RWPE2 (cell line): ENCODE measurements at regions not wholly inside any gene's neighbourhood (a gene's known extent, or its start where the extent isn't known, plus 50 kb on each side); places are given as distances from the start of the nearest gene placed in this dataset.

Source experiments
- ATAC-seq: fragments of 200-7000 bp; cut with Tn5 transposase; 3 replicates; pipeline ENCODE4 v1.9.1; 2021; ENCODE audit warnings: low read depth
- DNase-seq: peaks from one replicate; pipeline ENCODE4 v3.0.0-alpha.2; 2020; ENCODE audit warnings: low spot score
- H3K27ac ChIP-seq: fragments of 450-650 bp; 2 replicates; pipeline ENCODE4 v1.5.1; 2017; ENCODE audit warnings: mild to moderate bottlenecking; ENCODE audit not compliant: poor library complexity, severe bottlenecking
- H3K27me3 ChIP-seq: fragments of 250-450 bp; sonication (Bioruptor Pico); 2 replicates; pipeline ENCODE4 v1.5.1; 2021; ENCODE audit warnings: mild to moderate bottlenecking, moderate library complexity; ENCODE audit not compliant: insufficient read depth, poor library complexity, severe bottlenecking
- H3K36me3 ChIP-seq: fragments of 250-450 bp; sonication (Bioruptor Pico); 2 replicates; pipeline ENCODE4 v1.5.1; 2020; ENCODE audit warnings: low read depth, mild to moderate bottlenecking, moderate library complexity
- H3K4me1 ChIP-seq: fragments of 250-450 bp; sonication (Bioruptor Pico); 2 replicates; pipeline ENCODE4 v1.5.1; 2021; ENCODE audit warnings: mild to moderate bottlenecking, moderate library complexity; ENCODE audit not compliant: insufficient read depth, poor library complexity, severe bottlenecking
- H3K4me3 ChIP-seq: fragments of 250-450 bp; sonication (Bioruptor Pico); 2 replicates; pipeline ENCODE4 v1.5.1; 2021; ENCODE audit warnings: mild to moderate bottlenecking, moderate library complexity; ENCODE audit not compliant: severe bottlenecking
- H3K9me3 ChIP-seq: fragments of 250-450 bp; sonication (Bioruptor Pico); 2 replicates; pipeline ENCODE4 v1.5.1; 2021; ENCODE audit warnings: mild to moderate bottlenecking, moderate library complexity; ENCODE audit not compliant: severe bottlenecking
- TF ChIP-seq, protein P1 (sequence below): fragments of 450-650 bp; IDR thresholded peaks from one replicate; pipeline ENCODE4 v1.5.1; 2017; ENCODE audit warnings: mild to moderate bottlenecking, moderate library complexity; ENCODE audit not compliant: poor library complexity, severe bottlenecking

DNA sequence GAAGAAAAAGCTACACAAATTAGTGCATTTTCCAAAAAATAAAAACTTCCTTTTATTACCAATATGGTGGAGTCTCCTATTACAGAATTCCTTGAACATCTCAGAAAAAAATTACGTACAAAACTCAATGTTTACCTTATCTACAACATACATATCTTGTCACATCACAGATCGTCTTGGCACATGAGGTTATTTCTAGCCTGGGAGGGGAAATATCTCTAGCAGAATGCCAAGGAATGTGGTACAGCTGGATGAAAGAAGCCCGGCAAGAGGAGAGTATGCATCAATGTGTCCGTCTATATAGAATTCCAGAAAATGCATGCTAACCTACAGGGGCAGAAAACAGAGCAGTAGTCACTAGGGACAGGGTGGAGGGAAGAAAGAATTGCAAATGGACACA lies 443.8 kb downstream of the ZSWIM6 start:
- H3K4me3 ChIP-seq = no peak overlapping the region
- H3K36me3 ChIP-seq = no peaks in the 10 kb centered on the region
- no peaks in the 10 kb centered on the region for H3K4me1 ChIP-seq
- no peak overlapping the region for H3K27ac ChIP-seq
- H3K27me3 ChIP-seq = no peaks in the 10 kb centered on the region
- DNase-seq (no peak), ATAC-seq (no peak)
- TF ChIP-seq, protein P1, sequence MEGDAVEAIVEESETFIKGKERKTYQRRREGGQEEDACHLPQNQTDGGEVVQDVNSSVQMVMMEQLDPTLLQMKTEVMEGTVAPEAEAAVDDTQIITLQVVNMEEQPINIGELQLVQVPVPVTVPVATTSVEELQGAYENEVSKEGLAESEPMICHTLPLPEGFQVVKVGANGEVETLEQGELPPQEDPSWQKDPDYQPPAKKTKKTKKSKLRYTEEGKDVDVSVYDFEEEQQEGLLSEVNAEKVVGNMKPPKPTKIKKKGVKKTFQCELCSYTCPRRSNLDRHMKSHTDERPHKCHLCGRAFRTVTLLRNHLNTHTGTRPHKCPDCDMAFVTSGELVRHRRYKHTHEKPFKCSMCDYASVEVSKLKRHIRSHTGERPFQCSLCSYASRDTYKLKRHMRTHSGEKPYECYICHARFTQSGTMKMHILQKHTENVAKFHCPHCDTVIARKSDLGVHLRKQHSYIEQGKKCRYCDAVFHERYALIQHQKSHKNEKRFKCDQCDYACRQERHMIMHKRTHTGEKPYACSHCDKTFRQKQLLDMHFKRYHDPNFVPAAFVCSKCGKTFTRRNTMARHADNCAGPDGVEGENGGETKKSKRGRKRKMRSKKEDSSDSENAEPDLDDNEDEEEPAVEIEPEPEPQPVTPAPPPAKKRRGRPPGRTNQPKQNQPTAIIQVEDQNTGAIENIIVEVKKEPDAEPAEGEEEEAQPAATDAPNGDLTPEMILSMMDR = no peak
- no peaks in the 10 kb centered on the region for H3K9me3 ChIP-seq

DNA sequence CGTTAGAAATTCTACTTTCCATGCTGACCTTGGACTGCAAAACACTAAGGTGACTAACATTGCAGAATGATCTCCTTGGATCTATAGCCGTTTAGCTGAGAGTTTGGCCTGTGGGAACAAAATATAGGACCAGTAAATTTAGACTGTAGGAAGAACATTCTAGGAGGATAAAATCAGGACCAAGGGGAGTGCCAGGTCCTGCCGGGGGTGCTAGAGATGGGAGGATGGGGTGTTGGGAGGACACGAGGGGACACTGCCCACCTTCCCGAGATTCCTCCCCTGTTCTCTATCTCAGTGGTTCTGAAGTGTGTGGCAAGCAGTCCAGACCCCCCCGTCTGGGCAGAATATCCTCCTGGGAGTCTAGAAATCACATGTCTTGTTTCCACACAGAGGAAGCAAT lies 445.2 kb downstream of the ZSWIM6 start:
- Histone ChIP-seq H3K4me1 (no peaks in the 10 kb centered on the region), H3K36me3 (no peaks in the 10 kb centered on the region), H3K9me3 (no peaks in the 10 kb centered on the region), H3K27me3 (no peaks in the 10 kb centered on the region), H3K27ac (no peak overlapping the region), H3K4me3 (no peak overlapping the region)
- no peak for ATAC-seq
- TF ChIP-seq, protein P1 = no peak
- DNase-seq = no peak

DNA sequence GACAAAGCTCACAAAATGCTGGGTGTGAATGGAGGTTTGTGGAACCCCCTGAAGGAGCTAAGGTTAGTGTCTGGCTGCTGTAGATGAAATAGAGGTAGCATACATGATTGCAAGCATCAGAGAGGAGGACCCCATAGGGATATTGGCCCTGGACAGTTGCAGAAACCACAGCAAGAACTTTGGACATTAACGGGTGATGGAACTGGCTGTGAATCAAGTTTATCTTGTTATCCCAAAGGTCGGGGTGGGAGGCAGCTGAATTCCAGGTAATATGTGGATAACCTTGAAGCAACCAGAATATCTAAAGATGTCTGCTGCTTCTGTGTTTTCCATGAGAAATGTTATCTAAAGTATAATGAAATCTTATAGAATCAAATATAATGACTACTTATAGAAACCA lies 447.7 kb downstream of the ZSWIM6 start:
- Histone ChIP-seq H3K27me3 (no peaks in the 10 kb centered on the region), H3K4me3 (no peak overlapping the region), H3K4me1 (no peaks in the 10 kb centered on the region), H3K27ac (no peak overlapping the region), H3K9me3 (no peaks in the 10 kb centered on the region), H3K36me3 (no peaks in the 10 kb centered on the region)
- DNase-seq = no peak
- ATAC-seq = no peak
- TF ChIP-seq, protein P1 = no peak

DNA sequence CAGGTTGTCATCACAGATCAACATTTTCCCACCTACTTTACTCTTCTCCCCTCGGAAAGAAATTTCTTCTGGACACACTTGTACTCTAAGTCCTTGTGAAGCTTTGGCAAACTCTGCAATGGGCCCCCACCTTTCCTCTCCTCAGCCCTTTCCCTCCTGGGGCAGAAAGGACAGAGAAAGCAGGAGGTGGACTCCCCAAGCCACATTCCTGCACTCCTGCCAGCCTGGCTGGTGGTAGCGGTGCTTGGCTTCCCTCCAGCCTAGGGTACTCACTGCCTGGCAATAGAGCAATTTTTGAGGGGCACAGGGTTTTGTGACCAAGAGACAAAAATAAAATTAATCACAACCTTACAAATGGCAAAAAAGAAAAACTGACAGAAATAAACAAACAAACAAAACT lies 451.4 kb downstream of the ZSWIM6 start:
- no peak for ATAC-seq
- Histone ChIP-seq H3K9me3 (no peaks in the 10 kb centered on the region), H3K36me3 (no peaks in the 10 kb centered on the region), H3K4me3 (no peak overlapping the region), H3K27ac (no peak overlapping the region), H3K27me3 (no peaks in the 10 kb centered on the region), H3K4me1 (no peaks in the 10 kb centered on the region)
- TF ChIP-seq, protein P1 = no peak
- no peak for DNase-seq

DNA sequence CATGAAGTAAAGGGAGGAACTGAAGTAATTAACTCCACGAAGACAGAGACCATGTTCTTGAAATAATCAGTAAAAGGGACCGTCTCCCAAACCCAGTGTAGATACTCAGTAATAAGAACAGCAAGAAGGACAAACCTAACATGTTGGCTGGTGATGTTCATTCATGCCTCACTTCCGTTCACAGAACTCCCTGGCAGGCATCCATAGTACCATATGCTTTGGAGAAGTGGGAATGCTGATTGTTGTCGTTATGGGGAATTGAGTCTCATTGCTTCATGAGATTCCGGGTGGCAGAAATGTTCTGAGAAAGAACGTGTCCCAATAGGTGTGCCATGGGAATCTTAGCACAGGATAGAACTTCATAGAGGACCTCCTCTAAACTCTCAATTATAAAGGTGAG lies 452.3 kb downstream of the ZSWIM6 start:
- no peak for DNase-seq
- Histone ChIP-seq H3K9me3 (no peaks in the 10 kb centered on the region), H3K27me3 (no peaks in the 10 kb centered on the region), H3K36me3 (no peaks in the 10 kb centered on the region), H3K27ac (no peak overlapping the region), H3K4me1 (no peaks in the 10 kb centered on the region), H3K4me3 (no peak overlapping the region)
- TF ChIP-seq, protein P1 = no peak
- no peak for ATAC-seq
